HG03280 (cell line): ENCODE measurements at regions not wholly inside any gene's neighbourhood (a gene's known extent, or its start where the extent isn't known, plus 50 kb on each side); places are given as distances from the start of the nearest gene placed in this dataset.
"Not testable (repeated sequence)": the region's sequence is repeated elsewhere in the genome, so short reads cannot be mapped to it uniquely, and the experiment has no call there.

ENCODE experiments used
- ATAC-seq: cut with Tn5 transposase; IDR thresholded peaks from one replicate; pipeline ENCODE4 v1.9.1; 2021; ENCODE audit warnings: mild to moderate bottlenecking, moderate library complexity; ENCODE audit not compliant: unreplicated experiment

GRCh38 chr2:185984670-185985069 lies 246.1 kb downstream of the FSIP2 start:
- no peak for ATAC-seq

- not testable (repeated sequence) for ATAC-seq
Measured at GRCh38 chr2:185988907-185989306, 250.3 kb downstream of the FSIP2 start.

DNA sequence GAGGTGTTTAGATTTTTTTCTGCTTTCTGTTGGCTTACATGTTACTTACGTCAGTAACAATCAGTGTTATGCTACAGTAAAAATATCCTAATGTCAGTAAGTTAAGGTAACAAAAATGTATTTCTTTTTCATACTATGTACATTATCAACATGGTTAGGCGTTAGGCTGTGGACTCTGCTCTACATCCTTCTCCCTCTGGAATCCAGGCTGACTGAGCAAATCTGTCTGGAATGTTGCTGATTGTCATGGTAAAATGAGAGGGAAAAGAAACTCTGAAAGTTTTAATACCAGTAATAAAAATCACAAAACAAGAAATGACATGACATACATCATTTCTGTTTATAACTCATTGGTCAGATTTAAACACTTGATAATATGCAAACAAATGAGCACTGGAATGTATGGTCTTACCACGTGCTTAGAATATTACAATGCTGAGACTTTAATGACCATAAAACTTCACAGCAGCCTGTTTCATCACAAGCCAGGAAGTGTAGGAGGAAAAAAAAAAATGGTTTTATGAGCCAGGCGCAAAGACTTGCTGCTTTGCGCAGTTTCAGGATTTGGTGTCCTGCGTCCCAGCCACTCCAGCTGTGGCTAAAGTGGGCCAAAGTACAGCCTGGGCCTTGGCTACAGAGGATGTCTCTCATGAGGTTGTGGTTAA lies 252.4 kb downstream of the FSIP2 start:
- no peak for ATAC-seq

GRCh38 chr2:185998562-185999070 lies 260.0 kb downstream of the FSIP2 start:
- no peak for ATAC-seq

GRCh38 chr2:186009341-186009740 lies 270.7 kb downstream of the FSIP2 start:
- ATAC-seq: no peak

DNA sequence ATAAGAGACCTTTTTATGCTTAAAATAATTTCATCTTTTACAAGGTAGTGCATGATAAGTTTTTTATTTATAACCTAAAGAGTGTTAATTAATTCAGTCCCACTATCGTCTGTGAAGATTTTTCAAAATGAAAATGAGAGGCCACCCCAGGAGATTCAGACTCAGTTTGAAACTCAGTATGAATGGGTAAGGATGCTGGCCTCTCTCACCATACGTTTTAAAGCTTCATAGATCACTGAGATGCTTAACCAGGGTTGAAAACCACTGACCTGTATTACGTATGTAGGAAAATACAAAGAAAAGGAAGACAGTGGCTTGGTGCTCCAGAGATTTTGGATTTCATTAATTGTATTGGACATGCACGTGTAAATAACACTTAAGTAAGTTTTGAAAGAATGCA lies 278.7 kb downstream of the FSIP2 start:
- ATAC-seq: no peak

GRCh38 chr2:186024921-186025320 lies 286.3 kb downstream of the FSIP2 start:
- no peak for ATAC-seq

DNA sequence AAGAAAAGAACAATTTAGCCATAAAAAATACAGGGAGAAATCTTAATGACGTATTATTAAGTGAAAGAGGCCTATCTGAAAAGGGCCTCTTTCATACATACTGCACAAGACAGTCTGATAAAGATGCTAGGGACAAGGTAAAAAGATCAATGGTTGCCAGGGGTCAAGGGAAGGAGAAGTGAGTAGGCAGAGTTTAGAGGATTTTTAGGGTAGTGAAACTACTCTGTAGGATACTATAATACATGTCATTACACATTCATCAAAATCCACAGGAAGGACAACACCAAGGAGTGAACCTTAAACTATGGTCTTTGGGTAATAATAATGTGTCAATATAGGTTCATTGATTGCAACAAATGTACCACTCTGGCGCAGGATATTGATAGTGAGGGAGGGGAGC lies 289.3 kb downstream of the FSIP2 start:
- ATAC-seq: no peak

- ATAC-seq: no peak
Measured at GRCh38 chr2:186031229-186031628, 292.6 kb downstream of the FSIP2 start.

DNA sequence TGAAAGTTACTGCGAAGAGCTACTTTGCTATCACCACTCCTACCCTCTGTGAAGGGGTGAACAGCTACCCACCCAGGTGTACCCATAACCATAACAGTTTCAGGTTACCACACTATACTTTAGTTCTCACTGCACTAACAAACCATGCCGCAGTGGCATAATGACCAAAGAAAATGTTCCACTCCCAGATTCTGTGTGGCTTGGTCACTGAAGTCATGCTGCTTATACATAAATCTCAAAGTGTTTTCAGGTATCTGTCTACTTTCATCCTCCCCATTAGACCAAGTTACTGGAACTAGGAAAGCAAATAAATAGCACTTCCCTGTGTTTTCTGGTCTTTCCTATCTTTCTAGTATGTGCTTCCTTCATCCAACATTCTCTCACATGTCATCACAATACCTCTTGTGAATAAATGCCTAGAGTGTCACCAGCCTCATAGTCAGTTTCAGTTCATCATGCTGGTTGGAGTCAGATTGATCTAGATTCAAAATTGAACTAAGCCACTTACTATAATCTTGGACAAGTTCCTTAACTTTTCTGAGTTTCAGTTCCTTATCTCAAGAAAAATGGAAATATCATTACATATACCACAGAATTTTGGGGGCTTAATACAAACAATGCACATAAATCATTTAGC lies 293.6 kb downstream of the FSIP2 start:
- ATAC-seq: no peak

GRCh38 chr2:186032930-186033329 lies 294.3 kb downstream of the FSIP2 start:
- no peak for ATAC-seq

DNA sequence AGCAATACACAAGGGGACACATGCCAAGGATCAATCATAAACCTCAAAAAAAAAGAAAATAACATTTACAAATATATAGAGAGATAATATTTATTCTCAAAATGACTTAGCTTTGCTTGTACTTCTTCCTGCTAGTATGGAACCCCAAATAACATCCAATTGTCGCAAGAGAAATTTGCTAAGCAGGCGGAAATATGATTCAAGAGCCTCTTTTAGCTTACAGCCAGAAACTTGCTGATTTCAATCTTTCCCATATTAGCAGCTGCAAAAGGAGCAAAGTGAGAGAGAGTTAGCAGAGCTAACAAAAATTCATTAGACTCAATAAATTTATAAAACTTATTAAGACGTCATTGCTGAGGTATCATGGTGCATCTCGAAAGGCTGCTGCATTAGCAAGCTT lies 294.9 kb downstream of the FSIP2 start:
- ATAC-seq: no peak

- no peak for ATAC-seq
Measured at GRCh38 chr2:186036862-186037449, 298.4 kb downstream of the FSIP2 start.

GRCh38 chr2:186042207-186043028 lies 303.8 kb downstream of the FSIP2 start:
- ATAC-seq: no peak

DNA sequence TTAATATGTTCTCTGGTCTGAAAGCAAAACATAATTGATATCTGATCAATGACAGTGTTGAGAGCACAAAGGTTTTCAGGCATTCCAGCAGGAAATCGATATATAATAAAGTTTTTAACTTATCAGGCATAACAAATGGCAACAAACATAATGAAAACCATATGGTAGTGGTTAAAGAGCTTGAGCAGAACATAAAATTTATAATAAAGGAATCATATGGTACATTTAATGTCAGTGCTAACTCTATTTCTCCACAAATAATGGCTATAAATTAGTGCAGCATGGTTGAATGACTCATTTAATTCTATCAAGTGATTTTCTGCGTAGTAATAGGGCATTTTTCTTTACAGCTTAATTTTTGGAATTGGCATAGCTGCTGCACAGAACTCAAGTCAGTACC lies 306.2 kb downstream of the FSIP2 start:
- ATAC-seq: no peak

DNA sequence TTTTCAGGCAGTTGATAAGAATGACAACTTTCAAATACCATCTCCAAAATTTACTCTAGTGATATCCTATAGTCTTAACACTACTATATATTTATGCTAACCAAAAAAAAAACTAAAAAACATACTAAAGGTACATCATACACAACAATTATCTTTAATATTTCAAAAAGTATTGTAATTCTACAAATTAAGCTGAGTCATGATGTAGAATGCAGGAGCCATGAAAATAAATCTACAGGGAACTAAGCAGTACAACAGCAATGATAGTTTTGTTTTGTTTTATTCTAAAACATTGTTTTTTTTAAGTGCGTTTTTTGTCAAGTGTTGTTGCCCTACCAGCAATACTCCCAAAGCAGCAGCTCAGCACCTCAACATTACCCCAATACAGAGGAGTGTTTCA lies 314.3 kb downstream of the FSIP2 start:
- no peak for ATAC-seq

DNA sequence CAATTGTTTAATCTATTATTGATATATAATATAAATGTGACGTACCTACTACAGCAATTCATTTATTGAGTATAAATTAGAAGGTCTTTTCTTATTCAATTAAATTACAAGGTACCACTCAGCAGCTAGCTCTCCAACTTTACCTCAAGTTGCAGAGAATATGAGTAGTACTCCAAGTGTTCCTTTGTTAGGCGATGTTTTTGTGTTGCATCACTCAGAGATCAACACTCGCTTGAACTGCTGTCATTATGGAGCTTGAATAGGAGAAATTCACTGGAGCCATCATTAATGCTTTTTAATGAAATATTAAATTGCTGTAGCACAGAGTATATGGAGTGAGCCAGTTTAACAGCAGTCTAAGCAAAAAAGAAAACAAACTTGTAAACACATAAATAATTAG lies 320.0 kb downstream of the FSIP2 start:
- ATAC-seq: no peak

GRCh38 chr2:186059096-186059495 lies 320.5 kb downstream of the FSIP2 start:
- ATAC-seq: no peak

- no peak for ATAC-seq
Measured at GRCh38 chr2:186060744-186061440, 322.3 kb downstream of the FSIP2 start.

DNA sequence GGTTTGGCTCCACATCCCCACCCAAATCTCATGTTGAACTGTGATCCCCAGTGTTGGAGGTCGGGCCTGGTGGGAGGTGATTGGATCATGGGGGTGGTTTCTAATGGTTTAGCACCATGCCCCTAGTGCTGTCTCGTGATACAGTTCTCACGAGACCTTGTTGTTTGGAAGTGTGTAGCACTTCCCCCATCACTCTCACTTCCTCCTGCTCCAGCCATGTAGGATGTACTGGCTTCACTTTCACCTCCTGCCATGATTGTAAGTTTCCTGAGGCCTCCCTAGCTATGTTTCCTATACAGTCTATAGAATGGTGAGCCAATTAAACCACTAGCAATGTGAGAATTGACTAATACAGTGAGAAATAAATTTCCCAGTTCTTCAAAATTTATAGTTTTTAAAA lies 325.9 kb downstream of the FSIP2 start:
- ATAC-seq: no peak

DNA sequence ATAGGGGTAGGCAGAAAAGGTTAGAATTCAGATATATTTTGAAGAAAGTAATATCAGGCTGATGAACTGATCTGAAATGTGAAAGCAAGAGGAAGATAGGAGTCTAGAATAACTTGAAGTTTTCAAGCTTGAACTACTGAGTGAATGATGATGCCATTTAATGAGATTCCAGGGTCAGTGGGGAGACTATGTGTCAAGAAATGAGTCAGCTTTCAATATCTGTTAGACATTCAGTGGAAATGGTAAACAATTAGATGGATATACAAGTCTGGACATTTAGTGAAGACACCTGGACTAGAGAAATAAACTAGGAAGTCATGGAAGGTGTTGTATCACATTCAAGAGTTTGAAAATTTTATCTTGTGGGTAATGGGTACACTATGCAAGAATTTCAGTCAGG lies 326.9 kb downstream of the FSIP2 start:
- ATAC-seq: no peak
